ENCODE measurements at regions not wholly inside any gene's neighbourhood (a gene's known extent, or its start where the extent isn't known, plus 50 kb on each side); places are given as distances from the start of the nearest gene placed in this dataset.
"Not testable (repeated sequence)": the region's sequence is repeated elsewhere in the genome, so short reads cannot be mapped to it uniquely, and the experiment has no call there.

DNA sequence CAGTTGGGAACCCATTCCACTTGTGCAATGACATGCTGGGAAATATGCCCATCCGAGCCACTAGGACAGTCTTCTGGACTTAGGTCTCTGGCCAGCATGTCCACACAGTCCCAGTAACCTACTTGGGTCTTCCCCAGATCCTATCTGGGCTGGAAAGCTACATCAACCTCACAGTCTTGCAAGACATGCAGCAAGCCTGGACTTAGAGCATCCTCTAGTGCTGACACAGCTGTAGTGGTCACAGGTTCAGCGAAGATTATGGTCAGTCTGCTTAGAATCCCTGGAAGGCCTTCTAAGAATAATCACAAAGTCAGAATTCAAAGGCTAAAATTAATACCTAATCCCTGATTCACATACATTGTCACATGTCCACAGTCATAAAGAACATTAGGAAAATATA lies 842.7 kb downstream of the STPG2 start:
- H3K27me3 Mint-ChIP-seq: no peaks in the 10 kb centered on the region
- H3K27ac Mint-ChIP-seq: no peak overlapping the region
- H3K36me3 Mint-ChIP-seq: no peaks in the 10 kb centered on the region
- no peaks in the 10 kb centered on the region for H3K4me1 Mint-ChIP-seq
- no peak overlapping the region for H3K4me3 Mint-ChIP-seq
- peaks cover 8% of the 10 kb centered on the region for H3K9me3 Mint-ChIP-seq

DNA sequence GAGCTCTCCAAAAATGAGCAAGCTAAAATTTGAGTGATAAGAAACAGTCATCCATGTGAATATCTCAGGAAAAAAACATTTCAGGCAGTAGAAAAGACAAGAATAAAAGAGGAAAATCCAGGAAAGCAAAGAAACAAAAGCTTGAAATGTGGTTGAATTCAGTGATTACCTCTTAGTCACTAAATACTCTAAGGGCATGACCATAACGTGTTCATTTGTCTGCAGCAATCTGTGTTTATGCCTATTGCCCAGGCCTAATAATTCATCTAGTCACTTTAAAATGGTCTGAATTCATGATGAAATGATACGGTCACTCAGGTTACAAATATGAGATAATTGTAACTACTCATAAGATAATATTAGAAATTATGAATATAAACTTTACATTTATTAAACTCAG lies 837.9 kb downstream of the STPG2 start:
- Mint-ChIP-seq H3K4me3 (no peak overlapping the region), H3K9me3 (peaks cover 8% of the 10 kb centered on the region), H3K27me3 (no peaks in the 10 kb centered on the region), H3K36me3 (no peaks in the 10 kb centered on the region), H3K27ac (no peak overlapping the region), H3K4me1 (no peaks in the 10 kb centered on the region)

DNA sequence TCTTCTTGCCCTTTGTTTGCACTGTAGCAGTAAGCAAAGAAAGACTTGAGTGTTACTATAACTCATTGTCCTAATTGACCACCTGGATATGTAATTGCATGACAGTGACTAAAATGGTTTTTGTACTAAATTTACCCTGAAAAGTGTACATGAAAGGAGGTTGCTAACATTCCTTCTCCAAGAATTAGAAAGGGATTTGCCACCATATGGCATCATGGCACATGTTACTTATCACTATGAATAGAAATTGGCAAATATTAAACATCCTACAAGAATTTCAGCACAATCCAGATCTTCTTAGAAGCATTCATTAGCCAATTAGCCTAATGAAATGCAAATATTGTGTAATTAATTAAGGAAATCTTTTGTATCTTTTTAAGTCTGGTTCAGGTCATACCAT lies 834.2 kb downstream of the STPG2 start:
- Mint-ChIP-seq H3K4me3 (no peak overlapping the region), H3K36me3 (no peaks in the 10 kb centered on the region), H3K27me3 (no peaks in the 10 kb centered on the region), H3K4me1 (no peaks in the 10 kb centered on the region), H3K27ac (no peak overlapping the region), H3K9me3 (no peaks in the 10 kb centered on the region)

GRCh38 chr4:97317201-97317600 lies 826.1 kb downstream of the STPG2 start:
- H3K27ac Mint-ChIP-seq: no peak overlapping the region
- H3K36me3 Mint-ChIP-seq: no peaks in the 10 kb centered on the region
- H3K4me3 Mint-ChIP-seq: no peak overlapping the region
- no peaks in the 10 kb centered on the region for H3K27me3 Mint-ChIP-seq
- H3K9me3 Mint-ChIP-seq: peaks cover 7% of the 10 kb centered on the region
- H3K4me1 Mint-ChIP-seq: no peaks in the 10 kb centered on the region

DNA sequence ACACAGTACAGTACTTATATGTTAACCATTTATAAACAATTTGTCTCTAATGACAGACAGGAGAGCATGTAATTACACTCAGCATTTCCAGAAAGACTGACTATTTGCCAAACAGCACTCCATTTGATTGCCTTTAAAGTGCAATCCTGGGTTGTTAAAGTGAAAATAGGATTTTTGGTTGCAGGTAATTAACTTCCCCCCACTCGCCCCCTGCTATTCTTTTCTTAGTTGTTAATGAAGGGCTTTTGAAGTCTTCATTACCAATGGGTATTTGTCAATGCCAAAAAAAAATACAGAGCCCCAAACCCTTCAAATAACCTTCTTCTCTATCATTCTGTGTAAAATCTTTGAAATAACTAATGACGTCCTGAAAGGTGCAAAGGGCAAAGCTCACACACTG lies 825.6 kb downstream of the STPG2 start:
- Mint-ChIP-seq H3K9me3 (peaks cover 7% of the 10 kb centered on the region), H3K27me3 (no peaks in the 10 kb centered on the region), H3K36me3 (no peaks in the 10 kb centered on the region), H3K4me1 (no peaks in the 10 kb centered on the region), H3K4me3 (no peak overlapping the region), H3K27ac (no peak overlapping the region)

DNA sequence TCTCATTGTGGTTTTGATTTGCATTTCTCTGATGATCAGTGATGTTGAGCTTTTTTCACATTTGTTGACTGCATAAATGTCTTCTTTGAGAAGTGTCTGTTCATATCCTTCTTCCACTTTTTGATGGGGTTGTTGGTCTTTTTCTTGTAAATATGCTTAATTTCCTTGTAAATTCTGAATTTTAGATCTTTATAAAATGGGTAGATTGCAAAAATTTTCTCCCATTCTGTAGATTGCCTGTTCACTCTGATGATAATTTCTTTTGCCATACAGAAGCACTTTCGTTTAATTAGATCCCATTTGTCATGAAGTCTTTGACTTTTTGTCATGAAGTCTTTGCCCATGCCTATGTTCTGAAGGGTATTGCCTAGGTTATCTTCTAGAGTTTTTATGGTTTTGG lies 817.5 kb downstream of the STPG2 start:
- H3K27me3 Mint-ChIP-seq, H3K4me1 Mint-ChIP-seq, H3K4me3 Mint-ChIP-seq, H3K27ac Mint-ChIP-seq, H3K36me3 Mint-ChIP-seq: not testable (repeated sequence)
- H3K9me3 Mint-ChIP-seq: peaks cover 14% of the 10 kb centered on the region

- peaks cover 12% of the 10 kb centered on the region for H3K9me3 Mint-ChIP-seq
- H3K4me1 Mint-ChIP-seq: no peaks in the 10 kb centered on the region
- H3K4me3 Mint-ChIP-seq: no peak overlapping the region
- H3K27me3 Mint-ChIP-seq: peaks cover 1% of the 10 kb centered on the region
- no peaks in the 10 kb centered on the region for H3K36me3 Mint-ChIP-seq
- no peak overlapping the region for H3K27ac Mint-ChIP-seq
These were observed 812.4 kb downstream of the STPG2 start for GRCh38 chr4:97330917-97331316.

DNA sequence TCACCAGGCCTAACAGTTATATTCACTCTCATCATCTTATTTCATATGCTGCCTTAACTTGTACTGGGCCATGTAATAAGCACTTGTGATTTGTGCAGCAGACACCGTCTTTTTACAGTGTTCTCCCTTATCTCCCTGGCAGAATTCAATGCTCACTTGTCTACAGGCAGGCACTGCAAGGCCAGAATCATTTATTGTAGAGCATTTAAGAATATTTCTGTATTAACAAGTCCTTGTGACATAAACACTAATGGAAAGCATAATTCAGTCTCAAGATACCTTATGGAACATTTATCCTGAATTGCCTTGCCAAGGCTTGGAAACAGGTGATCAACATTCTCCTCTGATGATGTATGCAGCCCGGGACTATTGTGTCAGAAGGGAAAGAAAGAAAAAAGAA lies 808.9 kb downstream of the STPG2 start:
- Mint-ChIP-seq H3K36me3 (no peaks in the 10 kb centered on the region), H3K4me3 (no peak overlapping the region), H3K9me3 (peaks cover 9% of the 10 kb centered on the region), H3K27ac (no peak overlapping the region), H3K4me1 (no peaks in the 10 kb centered on the region), H3K27me3 (no peaks in the 10 kb centered on the region)

DNA sequence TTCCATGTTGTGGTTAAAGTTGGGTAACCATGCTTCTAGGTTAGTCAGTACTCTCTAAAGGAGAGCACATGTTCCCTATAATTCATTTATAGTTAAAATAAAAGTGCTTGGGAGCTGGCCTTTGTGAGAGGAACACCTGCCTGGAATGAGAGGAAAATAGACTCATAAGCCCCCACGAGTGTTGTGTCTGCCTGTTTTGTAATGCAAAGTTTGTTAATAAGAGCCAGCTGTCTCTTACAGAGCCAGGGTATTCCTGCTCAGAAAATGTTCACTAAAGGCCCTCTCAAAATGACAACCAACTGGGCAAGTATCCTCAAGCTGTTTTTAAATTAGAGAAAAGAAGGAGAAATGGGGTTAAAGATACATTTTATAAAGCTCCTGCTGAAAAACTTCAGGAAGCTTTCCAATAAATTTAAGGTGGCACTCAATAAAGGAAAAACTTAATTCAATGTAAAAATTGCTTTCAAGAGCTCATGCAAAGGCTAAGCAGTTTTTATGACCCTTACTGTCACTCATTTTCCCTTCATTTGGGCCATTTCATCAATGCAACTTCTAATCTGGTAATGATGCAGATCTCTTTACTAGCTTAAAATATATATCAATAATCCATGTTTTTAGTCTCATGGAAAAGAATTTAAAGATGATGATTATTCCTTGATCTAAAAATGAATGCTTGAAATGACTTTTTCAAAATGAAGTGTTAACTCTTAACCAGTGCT lies 793.6 kb downstream of the STPG2 start:
- no peaks in the 10 kb centered on the region for H3K9me3 Mint-ChIP-seq
- no peak overlapping the region for H3K4me3 Mint-ChIP-seq
- H3K36me3 Mint-ChIP-seq: no peaks in the 10 kb centered on the region
- no peaks in the 10 kb centered on the region for H3K4me1 Mint-ChIP-seq
- H3K27ac Mint-ChIP-seq: no peak overlapping the region
- H3K27me3 Mint-ChIP-seq: no peaks in the 10 kb centered on the region

GRCh38 chr4:97353876-97354275 lies 789.4 kb downstream of the STPG2 start:
- Mint-ChIP-seq H3K4me3 (no peak overlapping the region), H3K27me3 (no peaks in the 10 kb centered on the region), H3K36me3 (no peaks in the 10 kb centered on the region), H3K27ac (no peak overlapping the region), H3K9me3 (peaks cover 8% of the 10 kb centered on the region), H3K4me1 (no peaks in the 10 kb centered on the region)

DNA sequence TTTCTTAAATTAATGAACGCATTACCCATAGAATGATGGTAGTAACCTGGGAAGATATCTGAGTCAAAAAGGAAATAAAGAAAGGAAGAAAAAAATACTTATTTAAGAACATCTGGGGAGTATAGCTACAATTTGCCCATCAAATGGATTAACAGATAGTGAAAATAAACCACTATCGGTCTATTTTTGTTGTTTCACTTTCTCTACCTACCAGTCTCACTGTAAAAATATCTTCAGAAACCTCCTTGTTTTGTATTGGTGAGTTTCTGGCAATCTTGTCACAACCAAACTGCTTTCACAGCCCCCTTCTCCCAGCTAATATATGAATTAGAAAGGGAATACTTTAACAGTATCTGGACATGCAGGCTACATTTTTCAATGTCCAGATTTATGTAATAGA lies 783.5 kb downstream of the STPG2 start:
- Mint-ChIP-seq H3K36me3 (no peaks in the 10 kb centered on the region), H3K9me3 (peaks cover 19% of the 10 kb centered on the region), H3K4me3 (no peak overlapping the region), H3K27ac (no peak overlapping the region), H3K4me1 (no peaks in the 10 kb centered on the region), H3K27me3 (no peaks in the 10 kb centered on the region)

GRCh38 chr4:97360733-97361132 lies 782.5 kb downstream of the STPG2 start:
- H3K9me3 Mint-ChIP-seq: peaks cover 19% of the 10 kb centered on the region
- no peaks in the 10 kb centered on the region for H3K36me3 Mint-ChIP-seq
- no peak overlapping the region for H3K4me3 Mint-ChIP-seq
- H3K4me1 Mint-ChIP-seq: no peaks in the 10 kb centered on the region
- H3K27ac Mint-ChIP-seq: no peak overlapping the region
- H3K27me3 Mint-ChIP-seq: no peaks in the 10 kb centered on the region

DNA sequence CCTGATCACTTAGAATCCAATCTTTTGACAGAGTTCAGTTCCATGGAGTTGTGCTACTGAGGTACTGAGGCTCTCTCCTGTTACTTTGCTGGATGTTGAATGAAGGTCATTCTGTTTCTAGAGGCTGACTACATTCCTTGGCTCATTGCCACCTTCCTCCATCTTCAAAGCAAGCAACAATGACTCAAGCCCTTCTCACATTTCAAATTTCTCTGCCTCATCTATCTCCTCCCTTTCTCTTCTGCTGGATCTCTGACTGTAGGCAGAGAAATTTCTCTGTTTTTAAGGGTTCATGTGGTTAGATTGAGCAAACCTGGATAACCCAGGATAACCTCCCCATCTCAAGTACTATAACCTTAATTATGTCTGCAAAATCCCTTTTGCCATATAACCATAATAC lies 775.4 kb downstream of the STPG2 start:
- Mint-ChIP-seq H3K36me3 (no peaks in the 10 kb centered on the region), H3K4me1 (no peaks in the 10 kb centered on the region), H3K9me3 (peaks cover 11% of the 10 kb centered on the region)

GRCh38 chr4:97370568-97370967 lies 772.7 kb downstream of the STPG2 start:
- no peaks in the 10 kb centered on the region for H3K4me1 Mint-ChIP-seq
- H3K9me3 Mint-ChIP-seq: peaks cover 4% of the 10 kb centered on the region
- H3K4me3 Mint-ChIP-seq: no peak overlapping the region
- no peak overlapping the region for H3K27ac Mint-ChIP-seq
- no peaks in the 10 kb centered on the region for H3K27me3 Mint-ChIP-seq
- no peaks in the 10 kb centered on the region for H3K36me3 Mint-ChIP-seq

More for the DNA sequence above, 775.4 kb downstream of the STPG2 start:
- Mint-ChIP-seq H3K27me3 (no peaks in the 10 kb centered on the region), H3K27ac (no peak overlapping the region), H3K4me3 (no peak overlapping the region)

- H3K36me3 Mint-ChIP-seq: no peaks in the 10 kb centered on the region
- no peaks in the 10 kb centered on the region for H3K4me1 Mint-ChIP-seq
- no peak overlapping the region for H3K27ac Mint-ChIP-seq
- H3K27me3 Mint-ChIP-seq: no peaks in the 10 kb centered on the region
- H3K4me3 Mint-ChIP-seq: no peak overlapping the region
- H3K9me3 Mint-ChIP-seq: peaks cover 4% of the 10 kb centered on the region
These were observed 768.8 kb downstream of the STPG2 start for GRCh38 chr4:97374526-97374925.

DNA sequence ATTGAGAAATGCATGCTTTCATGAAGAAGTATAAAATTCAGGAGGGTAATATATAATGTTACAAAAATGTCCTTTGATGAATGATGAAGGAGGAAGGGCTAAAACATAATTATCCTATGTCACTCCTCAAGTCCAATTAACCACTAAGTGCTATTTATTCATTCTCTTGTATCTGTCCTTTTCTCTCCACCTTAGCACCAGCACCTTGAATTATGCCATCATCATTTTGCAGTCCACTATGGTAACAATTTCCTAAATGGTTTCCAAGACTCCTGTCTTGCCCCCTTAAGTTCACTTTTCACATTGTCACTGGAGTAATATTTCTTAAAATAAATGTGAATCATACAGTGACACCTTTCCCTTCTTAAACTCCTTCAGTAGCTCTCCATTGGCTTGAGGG lies 756.3 kb downstream of the STPG2 start:
- Mint-ChIP-seq H3K9me3 (no peaks in the 10 kb centered on the region), H3K4me3 (no peak overlapping the region), H3K27me3 (no peaks in the 10 kb centered on the region), H3K36me3 (no peaks in the 10 kb centered on the region), H3K27ac (no peak overlapping the region), H3K4me1 (no peaks in the 10 kb centered on the region)

DNA sequence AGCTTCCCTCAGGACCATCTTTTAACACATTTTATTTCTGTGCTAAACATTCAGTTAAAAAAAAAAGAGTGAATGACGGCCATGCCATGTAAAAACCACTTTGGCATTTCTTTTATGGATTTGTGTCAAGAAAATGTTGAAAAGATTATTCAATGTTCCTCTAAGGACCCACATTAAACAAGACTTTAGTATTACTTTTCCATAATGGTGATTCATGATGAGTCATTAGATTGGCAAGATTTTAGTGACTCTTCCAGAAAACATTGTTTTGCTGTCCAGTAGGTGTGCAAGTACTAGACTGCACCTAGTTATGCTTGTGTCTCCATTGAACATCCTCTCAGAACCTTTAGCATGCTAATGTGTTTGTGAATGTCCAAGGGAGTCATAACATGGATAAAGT lies 748.6 kb downstream of the STPG2 start:
- Mint-ChIP-seq H3K36me3 (no peaks in the 10 kb centered on the region), H3K4me1 (no peaks in the 10 kb centered on the region), H3K9me3 (no peaks in the 10 kb centered on the region), H3K27ac (no peak overlapping the region), H3K4me3 (no peak overlapping the region), H3K27me3 (no peaks in the 10 kb centered on the region)
